Choroid plexus epithelial cell (primary cell): ENCODE measurements at regions not wholly inside any gene's neighbourhood (a gene's known extent, or its start where the extent isn't known, plus 50 kb on each side); places are given as distances from the start of the nearest gene placed in this dataset.
A peak's percentile ranks its signal among the peaks of the same experiment; 100 is the strongest.

Experiments
- DNase-seq: peaks from one replicate; pipeline ENCODE4 v3.0.0-alpha.2; 2010; ENCODE audit warnings: low read depth
- H3K4me3 ChIP-seq: 2 replicates; pipeline ENCODE4 v1.5.1; 2011; ENCODE audit warnings: low read depth, mild to moderate bottlenecking, control low read depth, low read length, moderate library complexity
- CTCF ChIP-seq: conservative IDR thresholded peaks from 2 replicates; pipeline ENCODE4 v1.5.1; 2011; ENCODE audit warnings: low read depth, mild to moderate bottlenecking, control low read depth, inconsistent platforms, low read length, moderate library complexity

- TF ChIP-seq CTCF: no peak
- no peak overlapping the region for H3K4me3 ChIP-seq
- no peak for DNase-seq
These were observed 691.9 kb downstream of the INHBA start for GRCh38 chr7:41010967-41011366.

- no peak overlapping the region for H3K4me3 ChIP-seq
- TF ChIP-seq CTCF: peak; percentile 31
- DNase-seq: peak; percentile 26
These were observed 692.5 kb downstream of the INHBA start for GRCh38 chr7:41010418-41010817.

- no peak for DNase-seq
- no peak overlapping the region for H3K4me3 ChIP-seq
- TF ChIP-seq CTCF: no peak
These were observed 695.1 kb downstream of the INHBA start for GRCh38 chr7:41007811-41008210.

- H3K4me3 ChIP-seq: no peak overlapping the region
- TF ChIP-seq CTCF: no peak
- peak; percentile 56 for DNase-seq
These were observed 695.5 kb downstream of the INHBA start for GRCh38 chr7:41007351-41007751.

- no peak for TF ChIP-seq CTCF
These were observed 696.4 kb downstream of the INHBA start for GRCh38 chr7:41006306-41006995.

GRCh38 chr7:41005374-41005901 is 697.5 kb downstream of the INHBA start:
- no peak for TF ChIP-seq CTCF
- no peak overlapping the region for H3K4me3 ChIP-seq
- DNase-seq: peak; percentile 70

More at GRCh38 chr7:41006306-41006995, 696.4 kb downstream of the INHBA start:
- no peak overlapping the region for H3K4me3 ChIP-seq
- DNase-seq: peak; percentile 66

GRCh38 chr7:41003977-41004376 is 698.9 kb downstream of the INHBA start:
- TF ChIP-seq CTCF: no peak

More at GRCh38 chr7:41003977-41004376, 698.9 kb downstream of the INHBA start:
- DNase-seq: no peak
- no peak overlapping the region for H3K4me3 ChIP-seq
